ENCODE measurements at regions not wholly inside any gene's neighbourhood (a gene's known extent, or its start where the extent isn't known, plus 50 kb on each side); places are given as distances from the start of the nearest gene placed in this dataset.
"Not testable (repeated sequence)": the region's sequence is repeated elsewhere in the genome, so short reads cannot be mapped to it uniquely, and the experiment has no call there.

GRCh38 chrY:10958122-10958521 lies 1430.4 kb downstream of the TSPY10 start:
- H3K27me3 ChIP-seq (ENCODE audit: insufficient read depth, low read length); DNase-seq; H3K36me3 ChIP-seq (ENCODE audit: insufficient read depth, low read length); H3K4me1 ChIP-seq (ENCODE audit: insufficient read depth, low read length); H3K4me1 Mint-ChIP-seq; H3K27ac ChIP-seq (ENCODE audit: low read depth, low read length); H3K4me3 ChIP-seq (ENCODE audit: low read length in 2 of 2); H3K27me3 Mint-ChIP-seq; POLR2A ChIA-PET (ENCODE audit: partially characterized antibody); CTCF ChIA-PET (ENCODE audit: partially characterized antibody); H3K27ac Mint-ChIP-seq; intact Hi-C loops (cut with micrococcal nuclease); H3K4me3 Mint-ChIP-seq: not testable (repeated sequence)
- Mint-ChIP-seq H3K9me3 (peaks cover 3 to 64% (median 43%) of the 10 kb centered on the region in 8 donors), H3K36me3 (peaks cover under 1 to 27% of the 10 kb centered on the region in 2 donors)
- peaks cover 0 to 32% of the 10 kb centered on the region in 2 donors for H3K9me3 ChIP-seq (ENCODE audit: control insufficient read depth in 1 of 2, low read length in 2 of 2)

GRCh38 chrY:10973422-10973821 lies 1445.7 kb downstream of the TSPY10 start:
- Mint-ChIP-seq H3K27me3 (no peaks in the 10 kb centered on the region), H3K9me3 (peaks cover 5 to 68% (median 42%) of the 10 kb centered on the region in 8 donors), H3K4me1 (peaks cover 0 to 2% (median under 1%) of the 10 kb centered on the region in 4 donors), H3K36me3 (peaks cover 4 to 23% of the 10 kb centered on the region in 2 donors), H3K27ac (no peak overlapping the region), H3K4me3 (no peak overlapping the region)
- CTCF ChIA-PET (ENCODE audit: partially characterized antibody) = no interaction called here
- H3K4me3 ChIP-seq (ENCODE audit: low read length in 2 of 2) = no peak overlapping the region
- intact Hi-C loops (cut with micrococcal nuclease) = no loop called here
- POLR2A ChIA-PET (ENCODE audit: partially characterized antibody) = no interaction called here
- H3K27ac ChIP-seq (ENCODE audit: low read depth, low read length) = no peak overlapping the region
- no peaks in the 10 kb centered on the region for H3K36me3 ChIP-seq (ENCODE audit: insufficient read depth, low read length)
- H3K9me3 ChIP-seq (ENCODE audit: control insufficient read depth in 1 of 2, low read length in 2 of 2) = peaks cover 0 to 28% of the 10 kb centered on the region in 2 donors
- no peaks in the 10 kb centered on the region for H3K27me3 ChIP-seq (ENCODE audit: insufficient read depth, low read length)
- no peak for DNase-seq
- no peaks in the 10 kb centered on the region for H3K4me1 ChIP-seq (ENCODE audit: insufficient read depth, low read length)

- POLR2A ChIA-PET (ENCODE audit: partially characterized antibody) = no interaction called here
- Mint-ChIP-seq H3K36me3 (peaks cover 6 to 53% of the 10 kb centered on the region in 2 donors), H3K4me3 (no peak overlapping the region), H3K27ac (no peak overlapping the region), H3K27me3 (no peaks in the 10 kb centered on the region), H3K4me1 (peaks cover 0 to 2% (median under 1%) of the 10 kb centered on the region in 4 donors), H3K9me3 (peaks cover 6 to 82% (median 63%) of the 10 kb centered on the region in 8 donors)
- Histone ChIP-seq H3K27me3 (ENCODE audit: insufficient read depth, low read length) (no peaks in the 10 kb centered on the region), H3K27ac (ENCODE audit: low read depth, low read length) (no peak overlapping the region), H3K9me3 (ENCODE audit: control insufficient read depth in 1 of 2, low read length in 2 of 2) (peaks cover 0 to 43% of the 10 kb centered on the region in 2 donors), H3K36me3 (ENCODE audit: insufficient read depth, low read length) (no peaks in the 10 kb centered on the region), H3K4me1 (ENCODE audit: insufficient read depth, low read length) (no peaks in the 10 kb centered on the region), H3K4me3 (ENCODE audit: low read length in 2 of 2) (no peak overlapping the region)
- CTCF ChIA-PET (ENCODE audit: partially characterized antibody) = no interaction called here
- intact Hi-C loops (cut with micrococcal nuclease) = no loop called here
- DNase-seq = no peak
Observed at GRCh38 chrY:10986655-10987054, 1459.0 kb downstream of the TSPY10 start.

GRCh38 chrY:10987626-10988025 lies 1459.9 kb downstream of the TSPY10 start:
- Mint-ChIP-seq H3K4me1 (peaks cover 0 to 3% (median under 1%) of the 10 kb centered on the region in 4 donors), H3K36me3 (peaks cover 4 to 47% of the 10 kb centered on the region in 2 donors), H3K4me3 (no peak overlapping the region), H3K27me3 (no peaks in the 10 kb centered on the region), H3K27ac (no peak overlapping the region), H3K9me3 (peaks cover 6 to 83% (median 64%) of the 10 kb centered on the region in 8 donors)
- Histone ChIP-seq H3K9me3 (ENCODE audit: control insufficient read depth in 1 of 2, low read length in 2 of 2) (peaks cover 0 to 39% of the 10 kb centered on the region in 2 donors), H3K27ac (ENCODE audit: low read depth, low read length) (no peak overlapping the region), H3K4me3 (ENCODE audit: low read length in 2 of 2) (no peak overlapping the region), H3K36me3 (ENCODE audit: insufficient read depth, low read length) (no peaks in the 10 kb centered on the region), H3K27me3 (ENCODE audit: insufficient read depth, low read length) (no peaks in the 10 kb centered on the region), H3K4me1 (ENCODE audit: insufficient read depth, low read length) (no peaks in the 10 kb centered on the region)
- intact Hi-C loops (cut with micrococcal nuclease) = no loop called here
- no peak for DNase-seq
- CTCF ChIA-PET (ENCODE audit: partially characterized antibody) = no interaction called here
- POLR2A ChIA-PET (ENCODE audit: partially characterized antibody) = no interaction called here

GRCh38 chrY:10993955-10994354 lies 1466.3 kb downstream of the TSPY10 start:
- DNase-seq = no peak
- H3K9me3 ChIP-seq (ENCODE audit: control insufficient read depth in 1 of 2, low read length in 2 of 2) = peaks cover 0 to 20% of the 10 kb centered on the region in 2 donors

GRCh38 chrY:10999715-11000114 lies 1472.0 kb downstream of the TSPY10 start:
- H3K27ac Mint-ChIP-seq = not testable (repeated sequence)

More at GRCh38 chrY:10993955-10994354, 1466.3 kb downstream of the TSPY10 start:
- no peak overlapping the region for H3K4me3 ChIP-seq (ENCODE audit: low read length in 2 of 2)
- POLR2A ChIA-PET (ENCODE audit: partially characterized antibody) = no interaction called here
- H3K27me3 ChIP-seq (ENCODE audit: insufficient read depth, low read length) = no peaks in the 10 kb centered on the region
- H3K4me3 Mint-ChIP-seq = no peak overlapping the region
- H3K36me3 Mint-ChIP-seq = peaks cover 3 to 14% of the 10 kb centered on the region in 2 donors
- H3K27ac Mint-ChIP-seq = no peak overlapping the region
- H3K27ac ChIP-seq (ENCODE audit: low read depth, low read length) = no peak overlapping the region
- peaks cover 0 to 1% of the 10 kb centered on the region in 2 donors for H3K27me3 Mint-ChIP-seq
- peaks cover 0 to 70% (median 50%) of the 10 kb centered on the region in 8 donors for H3K9me3 Mint-ChIP-seq
- intact Hi-C loops (cut with micrococcal nuclease) = no loop called here
- H3K4me1 Mint-ChIP-seq = peaks cover 0 to 1% (median 0%) of the 10 kb centered on the region in 4 donors
- H3K36me3 ChIP-seq (ENCODE audit: insufficient read depth, low read length) = no peaks in the 10 kb centered on the region
- no peaks in the 10 kb centered on the region for H3K4me1 ChIP-seq (ENCODE audit: insufficient read depth, low read length)
- CTCF ChIA-PET (ENCODE audit: partially characterized antibody) = no interaction called here

GRCh38 chrY:11014229-11014628 lies 1486.5 kb downstream of the TSPY10 start:
- POLR2A ChIA-PET (ENCODE audit: partially characterized antibody); H3K4me1 Mint-ChIP-seq; DNase-seq; H3K4me3 ChIP-seq (ENCODE audit: low read length in 2 of 2); H3K4me1 ChIP-seq (ENCODE audit: insufficient read depth, low read length); H3K27me3 ChIP-seq (ENCODE audit: insufficient read depth, low read length); H3K36me3 ChIP-seq (ENCODE audit: insufficient read depth, low read length); intact Hi-C loops (cut with micrococcal nuclease); CTCF ChIA-PET (ENCODE audit: partially characterized antibody); H3K27ac ChIP-seq (ENCODE audit: low read depth, low read length); H3K27ac Mint-ChIP-seq; H3K4me3 Mint-ChIP-seq; H3K27me3 Mint-ChIP-seq: not testable (repeated sequence)
- Mint-ChIP-seq H3K9me3 (peaks cover 2 to 63% (median 46%) of the 10 kb centered on the region in 8 donors), H3K36me3 (peaks cover 3 to 18% of the 10 kb centered on the region in 2 donors)
- peaks cover 0 to 20% of the 10 kb centered on the region in 2 donors for H3K9me3 ChIP-seq (ENCODE audit: control insufficient read depth in 1 of 2, low read length in 2 of 2)

More at GRCh38 chrY:10999715-11000114, 1472.0 kb downstream of the TSPY10 start:
- H3K4me3 Mint-ChIP-seq; H3K4me3 ChIP-seq (ENCODE audit: low read length in 2 of 2); H3K27me3 Mint-ChIP-seq; H3K27me3 ChIP-seq (ENCODE audit: insufficient read depth, low read length); H3K36me3 ChIP-seq (ENCODE audit: insufficient read depth, low read length); DNase-seq; H3K4me1 ChIP-seq (ENCODE audit: insufficient read depth, low read length); H3K4me1 Mint-ChIP-seq; CTCF ChIA-PET (ENCODE audit: partially characterized antibody); POLR2A ChIA-PET (ENCODE audit: partially characterized antibody); H3K27ac ChIP-seq (ENCODE audit: low read depth, low read length); intact Hi-C loops (cut with micrococcal nuclease): not testable (repeated sequence)
- Mint-ChIP-seq H3K36me3 (peaks cover 5 to 13% of the 10 kb centered on the region in 2 donors), H3K9me3 (peaks cover 2 to 57% (median 41%) of the 10 kb centered on the region in 8 donors)
- H3K9me3 ChIP-seq (ENCODE audit: control insufficient read depth in 1 of 2, low read length in 2 of 2) = peaks cover 0 to 15% of the 10 kb centered on the region in 2 donors

GRCh38 chrY:11022734-11023133 lies 1495.1 kb downstream of the TSPY10 start:
- intact Hi-C loops (cut with micrococcal nuclease) = no loop called here

More at GRCh38 chrY:11022734-11023133, 1495.1 kb downstream of the TSPY10 start:
- Mint-ChIP-seq H3K4me3 (no peak overlapping the region), H3K9me3 (peaks cover 4 to 72% (median 44%) of the 10 kb centered on the region in 8 donors), H3K36me3 (peaks cover 4 to 13% of the 10 kb centered on the region in 2 donors), H3K4me1 (peaks cover 0 to 3% (median 0%) of the 10 kb centered on the region in 4 donors), H3K27me3 (no peaks in the 10 kb centered on the region), H3K27ac (no peak overlapping the region)
- DNase-seq = no peak
- no peak overlapping the region for H3K4me3 ChIP-seq (ENCODE audit: low read length in 2 of 2)
- ChIA-PET CTCF (ENCODE audit: partially characterized antibody) (no interaction called here), POLR2A (ENCODE audit: partially characterized antibody) (no interaction called here)
- no peaks in the 10 kb centered on the region for H3K27me3 ChIP-seq (ENCODE audit: insufficient read depth, low read length)
- H3K9me3 ChIP-seq (ENCODE audit: control insufficient read depth in 1 of 2, low read length in 2 of 2) = peaks cover 0 to 27% of the 10 kb centered on the region in 2 donors
- H3K4me1 ChIP-seq (ENCODE audit: insufficient read depth, low read length) = no peaks in the 10 kb centered on the region
- H3K36me3 ChIP-seq (ENCODE audit: insufficient read depth, low read length) = no peaks in the 10 kb centered on the region
- H3K27ac ChIP-seq (ENCODE audit: low read depth, low read length) = no peak overlapping the region
